GM23338 (cell line): ENCODE measurements at regions not wholly inside any gene's neighbourhood (a gene's known extent, or its start where the extent isn't known, plus 50 kb on each side); places are given as distances from the start of the nearest gene placed in this dataset.

Experiments used
- ATAC-seq: fragments of 200-7000 bp; cut with Tn5 transposase; 3 replicates; pipeline ENCODE4 v1.9.1; 2020
- DNase-seq: peaks from one replicate; pipeline ENCODE4 v3.0.0-alpha.2; 2015; ENCODE audit warnings: low spot score
- H2AFZ ChIP-seq: fragments of 200-600 bp; sonication (generic); 2 replicates; pipeline ENCODE4 v1.8.0; 2016; ENCODE audit warnings: antibody characterized with exemption, mild to moderate bottlenecking, moderate library complexity
- H3F3A ChIP-seq: fragments of 200-600 bp; sonication (generic); replicated peaks from 2 replicates; pipeline ENCODE4 v1.8.0; 2017; ENCODE audit warnings: antibody characterized with exemption, mixed run types, low read depth
- H3K27ac ChIP-seq: fragments of 200-600 bp; sonication (generic); 2 replicates; pipeline ENCODE4 v1.6.1; 2016; ENCODE audit warnings: low read depth
- H3K27me3 ChIP-seq: fragments of 200-600 bp; sonication (generic); 2 replicates; pipeline ENCODE4 v1.8.0; 2016; ENCODE audit warnings: mild to moderate bottlenecking, mixed run types, moderate library complexity; ENCODE audit not compliant: insufficient read depth
- H3K36me3 ChIP-seq: fragments of 200-600 bp; sonication (generic); 2 replicates; pipeline ENCODE4 v1.8.0; 2016; ENCODE audit warnings: mild to moderate bottlenecking; ENCODE audit not compliant: insufficient read depth
- H3K4me1 ChIP-seq: fragments of 200-600 bp; sonication (generic); 2 replicates; pipeline ENCODE4 v1.8.0; 2016; ENCODE audit warnings: mild to moderate bottlenecking, moderate library complexity; ENCODE audit not compliant: insufficient read depth
- H3K4me2 ChIP-seq: fragments of 200-600 bp; sonication (generic); 2 replicates; pipeline ENCODE4 v1.7.1; 2017; ENCODE audit warnings: mixed run types
- H3K4me3 ChIP-seq: fragments of 200-600 bp; sonication (generic); 2 replicates; pipeline ENCODE4 v1.6.1; 2016; ENCODE audit warnings: mixed run types
- H3K79me2 ChIP-seq: fragments of 200-600 bp; sonication (generic); replicated peaks from 2 replicates; pipeline ENCODE4 v1.8.0; 2017; ENCODE audit warnings: mild to moderate bottlenecking; ENCODE audit not compliant: insufficient read depth
- H3K9me2 ChIP-seq: fragments of 200-600 bp; sonication (generic); 2 replicates; pipeline ENCODE4 v1.8.0; 2017; ENCODE audit not compliant: insufficient read depth
- H4K20me1 ChIP-seq: fragments of 200-600 bp; sonication (generic); replicated peaks from 2 replicates; pipeline ENCODE4 v1.8.0; 2017; ENCODE audit warnings: mild to moderate bottlenecking; ENCODE audit not compliant: insufficient read depth
- H3K27ac Mint-ChIP-seq: 2 replicates; pipeline ENCODE4 v1.8.0; 2020; ENCODE audit warnings: inconsistent platforms, mild to moderate bottlenecking, moderate library complexity, mixed read lengths
- H3K27me3 Mint-ChIP-seq: 3 replicates; pipeline ENCODE4 v1.8.0; 2022; ENCODE audit warnings: low read depth, mild to moderate bottlenecking, moderate library complexity, mixed read lengths, inconsistent platforms; ENCODE audit not compliant: insufficient read depth, poor library complexity
- H3K36me3 Mint-ChIP-seq: 3 replicates; pipeline ENCODE4 v1.8.0; 2021; ENCODE audit warnings: low read depth, mild to moderate bottlenecking, inconsistent platforms, moderate library complexity, mixed read lengths
- H3K4me1 Mint-ChIP-seq: 3 replicates; pipeline ENCODE4 v1.8.0; 2020; ENCODE audit warnings: mild to moderate bottlenecking, inconsistent platforms, mixed read lengths
- H3K4me3 Mint-ChIP-seq: 3 replicates; pipeline ENCODE4 v1.8.0; 2021; ENCODE audit warnings: moderate library complexity, mild to moderate bottlenecking, inconsistent platforms, mixed read lengths
- H3K9me3 Mint-ChIP-seq: 3 replicates; pipeline ENCODE4 v1.8.0; 2020; ENCODE audit warnings: moderate library complexity, mild to moderate bottlenecking, inconsistent platforms, mixed read lengths
- CREB1 ChIP-seq: fragments of 250-450 bp; sonication (Bioruptor Pico); IDR thresholded peaks from 2 replicates; pipeline ENCODE4 v1.5.0; 2020; ENCODE audit warnings: low read depth, mild to moderate bottlenecking, moderate library complexity
- EZH2 ChIP-seq: fragments of 200-600 bp; sonication (generic); IDR thresholded peaks from one replicate; pipeline ENCODE4 v1.8.0; 2017; ENCODE audit warnings: antibody characterized with exemption, mild to moderate bottlenecking, low read depth; ENCODE audit not compliant: unreplicated experiment
- JUNB ChIP-seq: IDR thresholded peaks from one replicate; pipeline ENCODE4 v1.6.1; 2016; ENCODE audit warnings: antibody characterized with exemption; ENCODE audit not compliant: unreplicated experiment
- NANOG ChIP-seq: IDR thresholded peaks from 2 replicates; pipeline ENCODE4 v1.6.1; 2016; ENCODE audit warnings: antibody characterized with exemption, borderline replicate concordance
- POLR2AphosphoS5 ChIP-seq: IDR thresholded peaks from 2 replicates; pipeline ENCODE4 v1.6.1; 2016; ENCODE audit warnings: antibody characterized with exemption, low read depth
- REST ChIP-seq: IDR thresholded peaks from one replicate; pipeline ENCODE4 v1.6.1; 2018; ENCODE audit warnings: antibody characterized with exemption; ENCODE audit not compliant: unreplicated experiment
- STAT1 ChIP-seq: IDR thresholded peaks from one replicate; pipeline ENCODE4 v1.6.1; 2016; ENCODE audit warnings: antibody characterized with exemption; ENCODE audit not compliant: unreplicated experiment
- ZNF114 ChIP-seq: fragments of 250-450 bp; sonication (Bioruptor Pico); IDR thresholded peaks from 2 replicates; pipeline ENCODE4 v1.5.0; 2020; ENCODE audit warnings: mild to moderate bottlenecking, moderate library complexity
- ZNF331 ChIP-seq: fragments of 250-450 bp; sonication (Bioruptor Pico); IDR thresholded peaks from 2 replicates; pipeline ENCODE4 v1.5.0; 2020; ENCODE audit warnings: low read depth, mild to moderate bottlenecking, moderate library complexity
- ZNF462 ChIP-seq: fragments of 250-450 bp; sonication (Bioruptor Pico); IDR thresholded peaks from 2 replicates; pipeline ENCODE4 v1.5.0; 2020; ENCODE audit warnings: mild to moderate bottlenecking, moderate library complexity
- TF ChIP-seq, protein P1 (sequence below): IDR thresholded peaks from 2 replicates; pipeline ENCODE4 v1.6.1; 2016; ENCODE audit warnings: antibody characterized with exemption
- TF ChIP-seq, protein P2 (sequence below), 2 experiments: fragments of 200-600 bp in 1 of 2; sonication (generic) in 1 of 2; conservative IDR thresholded peaks; 2 replicates each; pipeline versions ENCODE4 v1.5.1 to v1.6.1; 2016 to 2017; ENCODE audit warnings: antibody characterized with exemption in 2 of 2, low read depth in 2 of 2, mild to moderate bottlenecking in 2 of 2, moderate library complexity in 1 of 2

GRCh38 chr15:70469182-70469581 lies 294.2 kb downstream of the UACA start:
- Histone ChIP-seq H2AFZ (no peak overlapping the region), H3K9me2 (peaks cover 1% of the 10 kb centered on the region; the same call in 1 of the 2 replicates), H3K4me1 (no peaks in the 10 kb centered on the region), H3K27ac (no peak overlapping the region), H4K20me1 (no peaks in the 10 kb centered on the region), H3K27me3 (no peaks in the 10 kb centered on the region), H3K36me3 (no peaks in the 10 kb centered on the region), H3K79me2 (no peaks in the 10 kb centered on the region), H3K4me3 (no peak overlapping the region), H3K4me2 (no peak overlapping the region), H3F3A (no peaks in the 10 kb centered on the region)
- DNase-seq (no peak), ATAC-seq (no peak)
- peaks cover 4% of the 10 kb centered on the region; the same call in 2 of the 3 replicates for H3K4me1 Mint-ChIP-seq
- no peaks in the 10 kb centered on the region for H3K36me3 Mint-ChIP-seq
- no peaks in the 10 kb centered on the region for H3K27me3 Mint-ChIP-seq
- no peak overlapping the region for H3K27ac Mint-ChIP-seq
- H3K4me3 Mint-ChIP-seq = no peak overlapping the region
- TF ChIP-seq ZNF114 (CRISPR knock-in tag) (no peak), JUNB (no peak), EZH2 (no peak), ZNF331 (CRISPR knock-in tag) (no peak), POLR2AphosphoS5 (no peak), CREB1 (no peak), STAT1 (no peak), REST (no peak), NANOG (no peak), ZNF462 (no peak)
- TF ChIP-seq, protein P1, sequence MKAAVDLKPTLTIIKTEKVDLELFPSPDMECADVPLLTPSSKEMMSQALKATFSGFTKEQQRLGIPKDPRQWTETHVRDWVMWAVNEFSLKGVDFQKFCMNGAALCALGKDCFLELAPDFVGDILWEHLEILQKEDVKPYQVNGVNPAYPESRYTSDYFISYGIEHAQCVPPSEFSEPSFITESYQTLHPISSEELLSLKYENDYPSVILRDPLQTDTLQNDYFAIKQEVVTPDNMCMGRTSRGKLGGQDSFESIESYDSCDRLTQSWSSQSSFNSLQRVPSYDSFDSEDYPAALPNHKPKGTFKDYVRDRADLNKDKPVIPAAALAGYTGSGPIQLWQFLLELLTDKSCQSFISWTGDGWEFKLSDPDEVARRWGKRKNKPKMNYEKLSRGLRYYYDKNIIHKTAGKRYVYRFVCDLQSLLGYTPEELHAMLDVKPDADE = no peak
- TF ChIP-seq, protein P2, sequence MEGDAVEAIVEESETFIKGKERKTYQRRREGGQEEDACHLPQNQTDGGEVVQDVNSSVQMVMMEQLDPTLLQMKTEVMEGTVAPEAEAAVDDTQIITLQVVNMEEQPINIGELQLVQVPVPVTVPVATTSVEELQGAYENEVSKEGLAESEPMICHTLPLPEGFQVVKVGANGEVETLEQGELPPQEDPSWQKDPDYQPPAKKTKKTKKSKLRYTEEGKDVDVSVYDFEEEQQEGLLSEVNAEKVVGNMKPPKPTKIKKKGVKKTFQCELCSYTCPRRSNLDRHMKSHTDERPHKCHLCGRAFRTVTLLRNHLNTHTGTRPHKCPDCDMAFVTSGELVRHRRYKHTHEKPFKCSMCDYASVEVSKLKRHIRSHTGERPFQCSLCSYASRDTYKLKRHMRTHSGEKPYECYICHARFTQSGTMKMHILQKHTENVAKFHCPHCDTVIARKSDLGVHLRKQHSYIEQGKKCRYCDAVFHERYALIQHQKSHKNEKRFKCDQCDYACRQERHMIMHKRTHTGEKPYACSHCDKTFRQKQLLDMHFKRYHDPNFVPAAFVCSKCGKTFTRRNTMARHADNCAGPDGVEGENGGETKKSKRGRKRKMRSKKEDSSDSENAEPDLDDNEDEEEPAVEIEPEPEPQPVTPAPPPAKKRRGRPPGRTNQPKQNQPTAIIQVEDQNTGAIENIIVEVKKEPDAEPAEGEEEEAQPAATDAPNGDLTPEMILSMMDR (conservative IDR thresholded peaks at IDR 0.05; ENCODE audit: low read depth in 2 of 2) = no peak
- no peaks in the 10 kb centered on the region for H3K9me3 Mint-ChIP-seq
